Spinal cord (tissue), 9 donors: ENCODE measurements at regions not wholly inside any gene's neighbourhood (a gene's known extent, or its start where the extent isn't known, plus 50 kb on each side); places are given as distances from the start of the nearest gene placed in this dataset.
"Not testable (repeated sequence)": the region's sequence is repeated elsewhere in the genome, so short reads cannot be mapped to it uniquely, and the experiment has no call there.

Experiments used
- DNase-seq, 6 donors: peaks; one replicate each; pipeline versions ENCODE4 v3.0.0 to v3.0.0-alpha.2; 2013 to 2015; ENCODE audit warnings: low spot score in 6 of 6, low read depth in 4 of 6
- H3K27ac ChIP-seq: one replicate; pipeline ENCODE4 v1.5.1; 2013; ENCODE audit warnings: low read depth, low read length, control low read depth
- H3K27me3 ChIP-seq: one replicate; pipeline ENCODE4 v1.6.1; 2013; ENCODE audit warnings: low read length; ENCODE audit not compliant: control insufficient read depth, insufficient read depth
- H3K36me3 ChIP-seq: one replicate; pipeline ENCODE4 v1.6.1; 2013; ENCODE audit warnings: low read length; ENCODE audit not compliant: control insufficient read depth, insufficient read depth
- H3K4me1 ChIP-seq: one replicate; pipeline ENCODE4 v1.6.1; 2013; ENCODE audit warnings: low read length; ENCODE audit not compliant: control insufficient read depth, insufficient read depth
- H3K4me3 ChIP-seq: one replicate; pipeline ENCODE4 v1.5.1; 2013; ENCODE audit warnings: low read depth, low read length, control low read depth
- H3K9me3 ChIP-seq: one replicate; pipeline ENCODE4 v1.6.1; 2013; ENCODE audit warnings: low read length; ENCODE audit not compliant: control insufficient read depth, insufficient read depth
- WGBS: methylation state at CpG from one replicate; pipeline ENCODE4 v1.1.5; 2013; ENCODE audit warnings: missing lambda C conversion rate; ENCODE audit not compliant: insufficient coverage; 5-methylcytosine and 5-hydroxymethylcytosine counted together
- donor health status: healthy.

DNA sequence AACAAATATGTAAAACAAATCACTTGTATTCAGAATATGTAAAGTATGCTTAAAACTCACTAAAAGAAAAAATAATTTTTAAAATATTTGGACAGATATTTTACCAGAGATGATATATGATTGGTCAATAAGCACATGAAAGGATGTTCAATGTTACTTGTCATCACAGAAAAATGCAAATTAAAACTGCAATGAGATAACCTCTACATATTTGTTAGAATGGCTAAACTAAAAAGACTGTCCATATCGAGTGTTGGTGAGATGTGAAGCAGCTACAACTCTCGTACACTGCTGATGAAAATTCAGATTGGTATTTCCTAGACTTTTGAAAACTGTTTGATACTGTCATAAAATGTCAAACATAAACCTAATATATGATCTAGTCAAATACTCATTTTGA, 685.1 kb downstream of the DTWD2 start:
- Histone ChIP-seq H3K27ac (no peak overlapping the region), H3K4me3 (no peak overlapping the region), H3K27me3 (no peaks in the 10 kb centered on the region), H3K36me3 (no peaks in the 10 kb centered on the region), H3K4me1 (no peaks in the 10 kb centered on the region), H3K9me3 (no peaks in the 10 kb centered on the region)
- no peak for DNase-seq
- no CpG with 5 or more reads among the region's 2 CpGs for WGBS

GRCh38 chr5:118302786-118303185, 685.6 kb downstream of the DTWD2 start:
- WGBS: no CpG with 5 or more reads among the region's 1 CpG
- no peaks in the 10 kb centered on the region for H3K36me3 ChIP-seq
- no peaks in the 10 kb centered on the region for H3K9me3 ChIP-seq
- H3K27ac ChIP-seq: no peak overlapping the region
- H3K4me1 ChIP-seq: no peaks in the 10 kb centered on the region
- H3K27me3 ChIP-seq: no peaks in the 10 kb centered on the region
- H3K4me3 ChIP-seq: no peak overlapping the region
- no peak for DNase-seq

- no peak for DNase-seq
- no peak overlapping the region for H3K4me3 ChIP-seq
- no peaks in the 10 kb centered on the region for H3K36me3 ChIP-seq
- no peaks in the 10 kb centered on the region for H3K9me3 ChIP-seq
- no peaks in the 10 kb centered on the region for H3K27me3 ChIP-seq
- H3K4me1 ChIP-seq: no peaks in the 10 kb centered on the region
- H3K27ac ChIP-seq: no peak overlapping the region
- 75% methylated on average over 1 of the region's 3 CpGs for WGBS
Observed at GRCh38 chr5:118301696-118302095, 686.7 kb downstream of the DTWD2 start.

DNA sequence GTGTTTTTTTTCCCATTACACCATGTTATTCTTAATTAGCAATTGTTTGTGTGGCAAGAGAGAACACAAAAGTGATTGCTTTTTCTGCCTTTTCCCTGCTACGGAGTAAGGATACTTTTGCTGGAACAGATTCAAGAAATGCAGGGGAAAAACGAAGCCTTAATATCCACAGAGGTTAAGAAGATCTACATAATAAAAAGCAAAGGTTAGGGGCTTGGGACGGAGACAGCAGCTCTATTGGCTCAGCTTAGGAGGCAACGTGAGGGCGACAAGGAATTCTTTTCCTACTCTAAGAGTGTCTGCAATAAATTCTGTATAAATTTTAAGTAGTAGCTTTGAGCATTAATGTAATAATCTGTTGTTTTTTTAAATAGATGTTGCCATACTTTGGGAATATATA, 693.3 kb downstream of the DTWD2 start:
- no peak for DNase-seq
- no CpG with 5 or more reads among the region's 5 CpGs for WGBS
- H3K27ac ChIP-seq: no peak overlapping the region
- no peak overlapping the region for H3K4me3 ChIP-seq
- H3K9me3 ChIP-seq: no peaks in the 10 kb centered on the region
- H3K4me1 ChIP-seq: no peaks in the 10 kb centered on the region
- H3K27me3 ChIP-seq: no peaks in the 10 kb centered on the region
- H3K36me3 ChIP-seq: no peaks in the 10 kb centered on the region

DNA sequence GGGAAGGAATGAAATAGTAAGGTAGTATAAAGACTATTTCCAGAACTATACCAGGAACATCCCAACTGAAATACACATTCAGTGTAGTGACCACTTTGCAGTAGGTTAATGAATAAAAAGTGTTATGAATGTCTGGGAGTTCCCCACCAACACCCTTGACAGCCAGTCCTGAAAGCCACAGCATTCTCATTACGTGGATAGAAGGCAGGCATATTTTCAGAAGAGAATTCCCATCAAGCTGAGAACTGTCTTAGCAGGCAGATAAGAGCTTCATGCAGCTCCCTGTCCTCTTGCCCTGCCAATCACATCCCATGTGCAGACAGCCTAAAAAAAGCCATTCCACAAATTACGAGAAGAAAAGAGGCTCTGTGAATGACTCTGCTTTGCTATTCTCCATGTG, 695.0 kb downstream of the DTWD2 start:
- no peaks in the 10 kb centered on the region for H3K27me3 ChIP-seq
- H3K4me3 ChIP-seq: no peak overlapping the region
- H3K27ac ChIP-seq: no peak overlapping the region
- 80% methylated on average over 1 of the region's 2 CpGs for WGBS
- H3K4me1 ChIP-seq: no peaks in the 10 kb centered on the region
- no peaks in the 10 kb centered on the region for H3K9me3 ChIP-seq
- no peaks in the 10 kb centered on the region for H3K36me3 ChIP-seq
- DNase-seq: no peak

DNA sequence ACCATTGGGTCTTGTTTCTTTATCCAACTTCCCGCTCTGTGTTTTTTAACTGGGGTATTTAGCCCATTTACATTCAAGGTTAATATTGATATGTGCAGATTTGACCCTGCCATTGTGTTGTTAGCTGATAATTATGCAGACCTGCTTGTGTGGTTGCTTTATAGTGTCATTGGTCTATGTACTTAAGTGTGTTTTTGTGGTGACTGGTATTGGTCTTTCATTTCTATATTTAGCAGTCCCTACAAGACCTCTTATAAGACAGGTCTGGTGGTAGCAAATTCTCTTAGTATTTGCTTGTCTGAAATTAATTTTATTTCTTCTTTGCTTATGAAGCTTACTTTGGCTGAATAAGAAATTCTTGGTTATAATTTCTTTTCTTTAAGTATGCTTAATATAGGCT, 698.1 kb downstream of the DTWD2 start:
- Histone ChIP-seq H3K27ac (no peak overlapping the region), H3K4me3 (no peak overlapping the region), H3K4me1 (no peaks in the 10 kb centered on the region), H3K36me3 (no peaks in the 10 kb centered on the region), H3K9me3 (peaks cover 2% of the 10 kb centered on the region), H3K27me3 (no peaks in the 10 kb centered on the region)
- 80% methylated on average over 1 of the region's 1 CpG for WGBS
- no peak for DNase-seq

DNA sequence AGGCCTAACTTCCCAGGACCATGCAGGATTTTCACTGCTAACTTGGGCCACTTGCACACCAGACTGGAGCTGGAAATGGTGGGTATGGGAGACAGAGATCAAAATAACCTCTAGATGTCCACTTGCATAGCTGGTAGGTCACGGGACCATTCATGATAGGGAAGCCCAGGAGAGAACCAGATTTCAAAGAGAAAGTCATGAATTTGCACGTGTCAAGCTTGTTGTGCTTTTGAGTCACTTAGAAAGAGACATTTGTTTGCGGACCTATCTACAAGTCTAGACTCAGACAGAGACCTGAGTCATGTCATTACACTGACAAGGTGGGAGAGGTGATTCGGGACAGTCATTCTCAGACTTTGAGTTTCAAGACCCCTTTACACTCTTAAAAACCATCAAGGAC, 704.1 kb downstream of the DTWD2 start:
- H3K36me3 ChIP-seq, H3K9me3 ChIP-seq, H3K27ac ChIP-seq, H3K4me3 ChIP-seq, H3K27me3 ChIP-seq, H3K4me1 ChIP-seq, DNase-seq: not testable (repeated sequence)
- no CpG with 5 or more reads among the region's 4 CpGs for WGBS

- not testable (repeated sequence) for H3K27me3 ChIP-seq, H3K4me3 ChIP-seq, DNase-seq, H3K27ac ChIP-seq, H3K36me3 ChIP-seq, H3K9me3 ChIP-seq, H3K4me1 ChIP-seq
- 96% methylated on average over 28 of the region's 42 CpGs for WGBS
Observed at GRCh38 chr5:118282480-118283038, 705.8 kb downstream of the DTWD2 start.

DNA sequence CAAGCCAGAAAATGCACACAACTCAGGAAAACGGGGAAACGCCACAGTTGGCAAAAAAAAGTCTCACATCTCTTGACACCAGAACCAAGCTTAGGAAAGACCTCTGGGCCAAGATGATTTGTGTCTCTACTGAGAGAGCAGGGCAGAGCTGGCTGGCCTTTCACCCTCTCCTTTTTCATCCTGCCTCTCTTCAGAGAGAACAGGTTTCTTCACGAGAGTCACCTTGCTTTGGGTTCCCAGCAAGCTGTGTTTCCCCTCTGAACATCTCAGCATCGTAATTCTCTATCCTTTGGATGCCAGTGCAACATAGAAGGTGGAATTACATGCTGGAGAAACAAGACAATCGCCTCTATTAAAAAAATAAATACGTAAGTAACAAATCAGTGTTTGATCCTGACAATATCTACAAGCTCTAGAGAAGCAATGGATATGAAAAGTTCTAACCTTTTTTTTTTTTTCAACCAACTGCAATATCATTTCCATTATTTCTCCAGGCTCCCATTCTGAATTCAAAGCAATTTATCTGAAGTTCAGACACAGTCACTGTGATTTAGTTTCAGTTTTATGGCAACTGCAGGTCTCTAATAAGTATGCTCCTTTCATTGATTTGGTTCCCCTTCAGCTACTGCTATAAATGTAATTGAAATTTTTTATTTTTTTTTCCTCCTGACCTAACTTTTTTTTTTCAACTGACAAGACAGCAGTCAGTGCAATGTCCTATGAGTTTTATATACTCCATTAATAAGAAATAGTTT, 708.6 kb downstream of the DTWD2 start:
- 71% methylated on average over 2 of the region's 6 CpGs for WGBS
- Histone ChIP-seq H3K4me1 (no peaks in the 10 kb centered on the region), H3K27ac (no peak overlapping the region), H3K4me3 (no peak overlapping the region), H3K36me3 (no peaks in the 10 kb centered on the region), H3K27me3 (no peaks in the 10 kb centered on the region), H3K9me3 (no peaks in the 10 kb centered on the region)
- DNase-seq: peak in 1 of 6 donors; percentile 75

- Histone ChIP-seq H3K4me3 (no peak overlapping the region), H3K27ac (no peak overlapping the region), H3K27me3 (no peaks in the 10 kb centered on the region), H3K36me3 (no peaks in the 10 kb centered on the region), H3K4me1 (no peaks in the 10 kb centered on the region), H3K9me3 (no peaks in the 10 kb centered on the region)
- no peak for DNase-seq
- WGBS: no CpG with 5 or more reads among the region's 1 CpG
Observed at GRCh38 chr5:118270526-118270925, 717.8 kb downstream of the DTWD2 start.
